ENCODE measurements at regions not wholly inside any gene's neighbourhood (a gene's known extent, or its start where the extent isn't known, plus 50 kb on each side); places are given as distances from the start of the nearest gene placed in this dataset.

GRCh38 chr4:30973993-30974392, 253.8 kb downstream of the PCDH7 start:
- Histone ChIP-seq H3K4me1 (no peaks in the 10 kb centered on the region), H3K36me3 (no peaks in the 10 kb centered on the region), H3K27me3 (no peaks in the 10 kb centered on the region), H3K27ac (no peak overlapping the region), H3K4me3 (no peak overlapping the region), H3K9me3 (no peaks in the 10 kb centered on the region)
- no peak for DNase-seq (ENCODE audit: low spot score in 2 of 2)
- TF ChIP-seq POLR2A (IDR thresholded peaks at IDR 0.05) (no peak), EP300 (IDR thresholded peaks at IDR 0.05) (no peak)
- TF ChIP-seq, protein P1, sequence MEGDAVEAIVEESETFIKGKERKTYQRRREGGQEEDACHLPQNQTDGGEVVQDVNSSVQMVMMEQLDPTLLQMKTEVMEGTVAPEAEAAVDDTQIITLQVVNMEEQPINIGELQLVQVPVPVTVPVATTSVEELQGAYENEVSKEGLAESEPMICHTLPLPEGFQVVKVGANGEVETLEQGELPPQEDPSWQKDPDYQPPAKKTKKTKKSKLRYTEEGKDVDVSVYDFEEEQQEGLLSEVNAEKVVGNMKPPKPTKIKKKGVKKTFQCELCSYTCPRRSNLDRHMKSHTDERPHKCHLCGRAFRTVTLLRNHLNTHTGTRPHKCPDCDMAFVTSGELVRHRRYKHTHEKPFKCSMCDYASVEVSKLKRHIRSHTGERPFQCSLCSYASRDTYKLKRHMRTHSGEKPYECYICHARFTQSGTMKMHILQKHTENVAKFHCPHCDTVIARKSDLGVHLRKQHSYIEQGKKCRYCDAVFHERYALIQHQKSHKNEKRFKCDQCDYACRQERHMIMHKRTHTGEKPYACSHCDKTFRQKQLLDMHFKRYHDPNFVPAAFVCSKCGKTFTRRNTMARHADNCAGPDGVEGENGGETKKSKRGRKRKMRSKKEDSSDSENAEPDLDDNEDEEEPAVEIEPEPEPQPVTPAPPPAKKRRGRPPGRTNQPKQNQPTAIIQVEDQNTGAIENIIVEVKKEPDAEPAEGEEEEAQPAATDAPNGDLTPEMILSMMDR (IDR thresholded peaks at IDR 0.05) = no peak

- Histone ChIP-seq H3K4me3 (no peak overlapping the region), H3K27ac (no peak overlapping the region), H3K36me3 (no peaks in the 10 kb centered on the region), H3K27me3 (no peaks in the 10 kb centered on the region), H3K9me3 (no peaks in the 10 kb centered on the region), H3K4me1 (no peaks in the 10 kb centered on the region)
- TF ChIP-seq, protein P1 (IDR thresholded peaks at IDR 0.05) = no peak
- TF ChIP-seq EP300 (IDR thresholded peaks at IDR 0.05) = no peak
- TF ChIP-seq POLR2A (IDR thresholded peaks at IDR 0.05) = no peak
- no peak for DNase-seq (ENCODE audit: low spot score in 2 of 2)
- 63 to 73% methylated on average over 2 of the region's 2 CpGs for WGBS, 2 donors
Observed at GRCh38 chr4:30979402-30979801, 259.2 kb downstream of the PCDH7 start.

DNA sequence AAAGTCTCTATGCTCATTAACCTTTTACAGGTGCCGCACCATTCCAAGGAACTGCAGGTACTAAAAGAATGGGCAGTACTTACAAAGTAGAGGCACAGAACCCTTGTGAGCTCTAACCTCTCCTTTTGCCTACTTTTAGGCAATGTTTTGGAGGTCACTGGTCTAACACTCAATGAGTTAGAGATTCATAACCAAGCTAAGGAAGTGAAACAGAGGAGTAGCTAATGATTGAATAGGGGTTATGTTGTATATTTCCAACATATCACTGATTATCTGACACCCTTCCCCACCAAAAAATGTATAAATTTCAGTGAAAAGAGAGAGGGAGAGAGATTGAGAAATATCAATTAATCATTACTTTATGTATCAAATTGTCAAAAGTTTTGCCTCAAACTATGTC, 269.3 kb downstream of the PCDH7 start:
- no peak for DNase-seq (ENCODE audit: low spot score in 2 of 2)
- Histone ChIP-seq H3K27me3 (no peaks in the 10 kb centered on the region), H3K9me3 (no peaks in the 10 kb centered on the region), H3K27ac (no peak overlapping the region), H3K4me3 (no peak overlapping the region), H3K36me3 (no peaks in the 10 kb centered on the region), H3K4me1 (no peaks in the 10 kb centered on the region)
- TF ChIP-seq, protein P1 (IDR thresholded peaks at IDR 0.05) = no peak
- no peak for TF ChIP-seq EP300 (IDR thresholded peaks at IDR 0.05)
- TF ChIP-seq POLR2A (IDR thresholded peaks at IDR 0.05) = no peak
- WGBS, 2 donors = 92 to 95% methylated on average over 1 of the region's 1 CpG

DNA sequence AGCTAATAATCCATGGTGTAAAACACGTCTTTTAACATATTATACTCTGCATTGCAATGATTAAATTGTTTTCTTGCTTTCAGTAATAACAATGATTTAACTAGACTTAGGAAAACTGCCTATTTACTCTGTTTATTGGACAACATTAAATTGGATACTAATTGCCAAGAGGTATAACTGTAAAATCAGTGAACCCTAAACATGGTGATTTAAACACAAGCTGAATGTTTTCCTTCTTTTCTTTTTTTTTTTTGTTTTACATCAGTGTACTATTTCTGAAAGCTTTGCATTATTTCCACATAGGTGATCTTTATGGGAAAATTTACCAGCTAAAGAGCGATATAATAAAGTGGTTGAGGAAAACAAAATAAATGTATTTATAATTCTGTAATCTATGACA, 276.7 kb downstream of the PCDH7 start:
- WGBS, 2 donors = 84 to 90% methylated on average over 2 of the region's 2 CpGs
- Histone ChIP-seq H3K27ac (no peak overlapping the region), H3K9me3 (peaks cover 0 to 4% (median 0%) of the 10 kb centered on the region in 4 donors), H3K4me3 (no peak overlapping the region), H3K4me1 (no peaks in the 10 kb centered on the region), H3K27me3 (no peaks in the 10 kb centered on the region), H3K36me3 (no peaks in the 10 kb centered on the region)
- TF ChIP-seq EP300 (IDR thresholded peaks at IDR 0.05) = no peak
- TF ChIP-seq, protein P1 (IDR thresholded peaks at IDR 0.05) = no peak
- TF ChIP-seq POLR2A (IDR thresholded peaks at IDR 0.05) = no peak
- no peak for DNase-seq (ENCODE audit: low spot score in 2 of 2)

- no peak for DNase-seq (ENCODE audit: low spot score in 2 of 2)
- TF ChIP-seq POLR2A (IDR thresholded peaks at IDR 0.05) = no peak
- TF ChIP-seq EP300 (IDR thresholded peaks at IDR 0.05) = no peak
- TF ChIP-seq, protein P1 (IDR thresholded peaks at IDR 0.05) = no peak
- no peak overlapping the region for H3K27ac ChIP-seq
- H3K36me3 ChIP-seq = no peaks in the 10 kb centered on the region
- no peak overlapping the region for H3K4me3 ChIP-seq
- H3K4me1 ChIP-seq = no peaks in the 10 kb centered on the region
- no peaks in the 10 kb centered on the region for H3K9me3 ChIP-seq
- WGBS, 2 donors = 87 to 89% methylated on average over 5 of the region's 5 CpGs
- H3K27me3 ChIP-seq = no peaks in the 10 kb centered on the region
Observed at GRCh38 chr4:31005037-31005436, 284.9 kb downstream of the PCDH7 start.
